Amniotic epithelial cell (primary cell): ENCODE measurements at regions not wholly inside any gene's neighbourhood (a gene's known extent, or its start where the extent isn't known, plus 50 kb on each side); places are given as distances from the start of the nearest gene placed in this dataset.
"Not testable (repeated sequence)": the region's sequence is repeated elsewhere in the genome, so short reads cannot be mapped to it uniquely, and the experiment has no call there.

Experiments used
- DNase-seq: peaks from one replicate; pipeline ENCODE4 v3.0.0-alpha.2; 2010; ENCODE audit warnings: low read depth

- peak; percentile 59 for DNase-seq
These were observed 306.6 kb upstream of the TGFBR2 start for GRCh38 chr3:30299674-30300385.

- no peak for DNase-seq
These were observed 305.6 kb upstream of the TGFBR2 start for GRCh38 chr3:30300809-30301208.

GRCh38 chr3:30302027-30302426 is 304.4 kb upstream of the TGFBR2 start:
- peak; percentile 58 for DNase-seq

- no peak for DNase-seq
These were observed 302.6 kb upstream of the TGFBR2 start for GRCh38 chr3:30303770-30304169.

- DNase-seq = peak; percentile 79
These were observed 301.4 kb upstream of the TGFBR2 start for GRCh38 chr3:30305021-30305420.

DNA sequence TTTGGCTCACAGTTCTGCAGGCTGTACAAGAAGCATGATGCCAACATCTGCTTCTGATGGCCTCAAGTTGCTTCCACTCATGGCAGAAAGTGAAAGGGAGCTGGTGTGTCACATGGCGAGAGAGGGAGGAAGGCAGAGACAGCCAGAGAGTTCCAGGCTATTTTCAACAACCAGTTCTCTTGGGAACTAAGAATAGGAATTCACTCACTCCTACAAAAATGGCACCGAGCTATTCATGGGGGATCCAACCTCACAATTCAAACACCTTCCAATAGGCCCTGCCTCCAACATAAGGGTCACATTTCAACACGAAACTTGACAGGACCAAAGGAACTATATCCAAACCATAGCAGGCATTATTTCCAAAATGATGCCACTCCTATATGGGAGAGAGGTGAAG is 299.5 kb upstream of the TGFBR2 start:
- no peak for DNase-seq

- DNase-seq = no peak
These were observed 298.9 kb upstream of the TGFBR2 start for GRCh38 chr3:30307372-30307950.

DNA sequence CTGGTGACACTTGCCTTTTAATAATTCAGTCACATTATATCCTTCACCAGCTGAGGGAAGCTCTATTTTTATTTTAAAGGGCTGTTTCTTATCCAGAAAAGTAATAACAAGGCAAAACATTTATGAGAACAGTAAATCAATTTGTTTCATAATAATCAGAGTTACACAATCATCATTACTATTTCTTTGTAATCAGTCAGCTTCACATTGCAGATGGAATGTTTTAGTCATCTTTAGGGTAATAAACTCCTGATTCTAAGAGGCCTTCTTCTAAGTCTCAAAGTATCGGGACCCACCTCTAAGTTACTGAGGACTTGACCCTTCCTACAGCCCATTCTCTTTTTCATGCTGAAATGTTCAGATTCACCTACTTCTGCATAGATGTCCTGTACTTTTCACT is 298.3 kb upstream of the TGFBR2 start:
- peak; percentile 83 for DNase-seq

DNA sequence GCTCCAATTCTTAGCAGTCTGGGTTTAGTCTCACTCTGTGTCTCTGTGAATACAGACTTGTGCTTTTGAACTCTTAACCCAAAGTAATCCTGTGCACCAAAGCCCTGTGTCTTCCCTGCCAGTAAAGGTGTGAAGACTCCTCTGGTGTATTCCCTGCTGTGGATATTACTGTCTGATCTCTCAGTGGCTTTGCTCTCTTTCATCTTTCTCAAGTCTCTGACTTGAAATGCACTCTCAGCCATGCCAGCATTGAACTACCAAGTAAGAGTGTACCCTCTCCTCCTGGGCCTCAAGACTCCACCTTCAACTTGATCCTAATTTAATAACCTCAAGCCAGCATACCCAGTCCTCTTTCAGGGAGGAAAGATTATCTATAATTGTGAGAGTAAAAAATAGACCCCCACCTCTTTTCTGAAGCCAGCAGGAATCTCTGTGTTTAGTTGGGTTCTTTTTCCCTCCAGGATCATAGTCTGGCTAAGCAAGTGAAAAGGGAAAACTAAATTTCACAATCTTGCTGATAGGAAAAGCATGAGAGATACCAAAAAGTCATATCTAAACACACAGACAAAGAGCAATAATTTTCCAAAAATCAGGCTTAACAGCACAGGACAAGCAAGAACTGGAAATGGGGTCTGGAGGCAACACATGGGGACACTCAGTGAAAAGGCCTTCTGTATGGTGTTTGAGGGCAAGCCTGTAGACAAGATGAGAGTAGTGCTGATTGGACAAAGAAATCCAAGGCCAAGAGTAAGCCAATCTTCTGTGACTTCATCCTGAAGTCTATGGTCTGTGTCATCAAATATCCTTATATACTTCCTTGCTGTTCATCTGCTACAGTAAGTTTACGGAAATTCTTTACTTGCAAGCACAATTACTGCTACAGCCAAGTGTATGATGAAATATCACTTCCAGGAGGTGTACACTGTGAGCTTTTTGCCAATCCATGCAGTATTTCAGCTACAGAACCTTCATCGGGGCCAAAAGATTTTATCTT is 296.1 kb upstream of the TGFBR2 start:
- peak; percentile 80 for DNase-seq

GRCh38 chr3:30311781-30312180 is 294.6 kb upstream of the TGFBR2 start:
- peak; percentile 24 for DNase-seq

GRCh38 chr3:30313840-30314239 is 292.6 kb upstream of the TGFBR2 start:
- no peak for DNase-seq

- DNase-seq = no peak
These were observed 291.6 kb upstream of the TGFBR2 start for GRCh38 chr3:30314757-30315325.

- DNase-seq = no peak
These were observed 291.0 kb upstream of the TGFBR2 start for GRCh38 chr3:30315447-30315846.

- DNase-seq = no peak
These were observed 288.8 kb upstream of the TGFBR2 start for GRCh38 chr3:30317561-30317960.

- DNase-seq = no peak
These were observed 288.3 kb upstream of the TGFBR2 start for GRCh38 chr3:30318110-30318509.

- DNase-seq = peak; percentile 72
These were observed 286.7 kb upstream of the TGFBR2 start for GRCh38 chr3:30319713-30320112.

DNA sequence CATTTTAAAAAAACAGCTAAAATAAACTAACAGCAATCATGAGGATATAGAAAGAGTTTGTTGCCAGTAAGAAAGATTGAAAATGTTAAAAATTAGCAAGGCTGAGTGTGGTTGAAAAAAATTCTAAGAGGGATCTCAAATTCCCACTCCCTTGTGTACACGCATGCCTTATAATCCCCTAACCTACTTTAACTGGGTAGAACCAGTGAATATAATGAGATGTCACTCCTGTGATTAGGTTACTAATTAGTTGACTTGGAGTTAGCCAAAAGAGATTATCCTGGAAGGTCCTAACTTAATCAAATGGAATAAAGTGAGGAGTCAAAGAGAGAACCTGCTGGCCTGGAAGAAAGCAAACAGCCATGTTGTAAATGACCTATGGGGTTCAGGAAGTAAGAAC is 286.0 kb upstream of the TGFBR2 start:
- no peak for DNase-seq

DNA sequence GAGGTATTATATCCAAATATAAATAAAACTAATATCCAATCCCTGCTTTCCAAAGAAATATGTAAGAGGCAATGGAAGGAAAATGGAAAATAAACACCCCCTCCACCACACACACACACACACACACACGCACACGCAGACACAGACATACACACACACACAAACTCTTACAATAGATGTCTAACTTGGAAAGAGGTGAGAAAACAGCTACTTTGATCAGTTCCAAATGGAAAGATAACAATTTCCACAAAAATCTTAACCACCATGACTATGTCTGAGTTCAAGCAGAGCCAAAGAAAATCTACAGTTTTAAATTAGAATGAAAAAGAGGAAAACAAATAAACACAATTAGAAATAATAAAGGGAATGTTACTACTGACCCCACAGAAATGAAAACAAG is 285.3 kb upstream of the TGFBR2 start:
- no peak for DNase-seq

- DNase-seq = not testable (repeated sequence)
These were observed 282.8 kb upstream of the TGFBR2 start for GRCh38 chr3:30323649-30324048.

- no peak for DNase-seq
These were observed 281.8 kb upstream of the TGFBR2 start for GRCh38 chr3:30324587-30324986.

GRCh38 chr3:30327976-30328375 is 278.4 kb upstream of the TGFBR2 start:
- not testable (repeated sequence) for DNase-seq

DNA sequence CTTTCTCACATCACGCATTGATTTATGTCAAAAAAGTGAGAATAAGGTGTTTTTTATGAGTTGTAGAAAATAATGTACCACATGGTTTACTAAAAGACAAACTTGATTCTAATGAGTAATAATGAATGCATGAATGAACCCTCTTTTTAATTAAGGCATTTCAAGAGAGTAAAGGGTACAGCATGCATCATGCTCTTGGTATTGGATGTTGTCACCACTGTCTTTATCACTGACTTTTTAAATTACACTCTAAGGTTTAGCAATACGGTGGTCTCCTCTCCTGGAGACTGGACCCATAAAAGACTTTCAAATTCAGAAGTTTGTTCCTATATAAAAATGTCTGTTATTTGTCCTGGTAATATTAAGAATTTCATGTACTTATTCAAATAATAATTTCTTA is 277.5 kb upstream of the TGFBR2 start:
- DNase-seq = not testable (repeated sequence)
